H1 (cell line): ENCODE measurements at regions not wholly inside any gene's neighbourhood (a gene's known extent, or its start where the extent isn't known, plus 50 kb on each side); places are given as distances from the start of the nearest gene placed in this dataset.

ENCODE experiments used
- CTCF ChIA-PET: fragments of 300-600 bp; sonication (Branson Sonifier 250); formaldehyde crosslinking; loops from one replicate; lab custom pipeline; 2021; ENCODE audit not compliant: partially characterized antibody; lab: Charles Lee
- POLR2A ChIA-PET: fragments of 300-600 bp; sonication (Branson Sonifier 250); formaldehyde crosslinking; loops from one replicate; lab custom pipeline; 2021; ENCODE audit warnings: inconsistent platforms; ENCODE audit not compliant: partially characterized antibody; lab: Charles Lee
- DNase-seq, 2 experiments: peaks; one replicate each; pipeline versions ENCODE4 v3.0.0 to v3.0.0-alpha.2; 2010 to 2022; ENCODE audit warnings: low spot score in 2 of 2, low read depth in 1 of 2, mixed read lengths in 1 of 2
- FAIRE-seq: peaks from 2 replicates; lab custom pipeline; 2011; peaks lifted over from hg19 to GRCh38; lab: Jason Lieb, UNC
- H2AFZ ChIP-seq: 2 replicates; pipeline ENCODE4 v1.8.1; 2012; ENCODE audit warnings: low read length, inconsistent platforms
- H2AK5ac ChIP-seq: 2 replicates; pipeline ENCODE4 v1.6.1; 2013; ENCODE audit warnings: low read depth, low read length
- H2BK120ac ChIP-seq: replicated peaks from 2 replicates; pipeline ENCODE3; 2013; ENCODE audit warnings: low read depth, low read length, inconsistent platforms
- H2BK12ac ChIP-seq: 2 replicates; pipeline ENCODE4 v1.6.1; 2013; ENCODE audit warnings: low read depth, low read length
- H2BK15ac ChIP-seq: 2 replicates; pipeline ENCODE4 v1.6.1; 2013; ENCODE audit warnings: low read length
- H2BK20ac ChIP-seq: 2 replicates; pipeline ENCODE4 v1.6.1; 2013; ENCODE audit warnings: low read length
- H2BK5ac ChIP-seq: 2 replicates; pipeline ENCODE4 v1.6.1; 2013; ENCODE audit warnings: low read depth, low read length
- H3K14ac ChIP-seq: 2 replicates; pipeline ENCODE4 v1.6.1; 2013; ENCODE audit warnings: inconsistent platforms; ENCODE audit not compliant: insufficient read length
- H3K18ac ChIP-seq: 2 replicates; pipeline ENCODE4 v1.6.1; 2013; ENCODE audit warnings: low read length; ENCODE audit errors: extremely low read depth
- H3K23ac ChIP-seq: 2 replicates; pipeline ENCODE4 v1.6.1; 2013; ENCODE audit warnings: inconsistent platforms; ENCODE audit not compliant: insufficient read length
- H3K23me2 ChIP-seq: 2 replicates; pipeline ENCODE4 v1.6.1; 2013; ENCODE audit warnings: low read depth, low read length
- H3K27ac ChIP-seq: 2 replicates; pipeline ENCODE4 v1.6.1; 2011; ENCODE audit warnings: low read depth, low read length, inconsistent platforms
- H3K27me3 ChIP-seq, 4 experiments: replicated peaks in 1 of 4; 1 replicate in 1 of 4; 2 replicates in 3 of 4; pipeline versions ENCODE4 v1.6.1 to v1.8.1; 2011 to 2013; ENCODE audit warnings: low read length in 3 of 4, mild to moderate bottlenecking in 3 of 4, inconsistent platforms in 2 of 4, mixed read lengths in 2 of 4, moderate library complexity in 1 of 4; ENCODE audit not compliant: control insufficient read depth in 3 of 4, insufficient read depth in 3 of 4; ENCODE audit errors: extremely low read depth in 1 of 4
- H3K36me3 ChIP-seq, 4 experiments: 2 replicates each; pipeline versions ENCODE4 v1.6.1 to v1.8.1; 2011 to 2013; ENCODE audit warnings: mild to moderate bottlenecking in 4 of 4, low read length in 3 of 4, moderate library complexity in 2 of 4, control low read depth in 1 of 4, inconsistent platforms in 1 of 4; ENCODE audit not compliant: insufficient read depth in 4 of 4, control insufficient read depth in 2 of 4
- H3K4ac ChIP-seq: replicated peaks from 2 replicates; pipeline ENCODE3; 2013; ENCODE audit warnings: low read length, low read depth, mixed read lengths, inconsistent platforms; ENCODE audit not compliant: insufficient read length
- H3K4me1 ChIP-seq, 4 experiments: replicated peaks in 1 of 4; 1 replicate in 1 of 4; 2 replicates in 3 of 4; pipeline versions ENCODE4 v1.6.1 to v1.8.1; 2011 to 2013; ENCODE audit warnings: low read length in 3 of 4, inconsistent platforms in 2 of 4, mixed read lengths in 1 of 4; ENCODE audit not compliant: insufficient read depth in 4 of 4, control insufficient read depth in 3 of 4
- H3K4me2 ChIP-seq, 2 experiments: 2 replicates each; pipeline versions ENCODE4 v1.6.1 to v1.8.1; 2011 to 2013; ENCODE audit warnings: low read depth in 2 of 2, low read length in 2 of 2, control low read depth in 1 of 2, inconsistent platforms in 1 of 2, mild to moderate bottlenecking in 1 of 2; ENCODE audit not compliant: insufficient read depth in 1 of 2
- H3K4me3 ChIP-seq, 4 experiments: fragments of 200-600, 300-600 bp in 1 of 4; sonication (generic), shearing (Covaris generic), sonication (Bioruptor Twin) in 1 of 4; 2 replicates each; pipeline versions ENCODE4 v1.5.1 to v1.8.1; 2011 to 2016; ENCODE audit warnings: low read length in 4 of 4, low read depth in 3 of 4, control low read depth in 2 of 4, inconsistent platforms in 2 of 4, mild to moderate bottlenecking in 2 of 4, mixed read lengths in 1 of 4, moderate library complexity in 1 of 4; ENCODE audit not compliant: insufficient read depth in 2 of 4; ENCODE audit errors: extremely low read depth in 1 of 4
- H3K56ac ChIP-seq: replicated peaks from 2 replicates; pipeline ENCODE3; 2013; ENCODE audit warnings: low read depth, mild to moderate bottlenecking, mixed read lengths, low read length, inconsistent platforms; ENCODE audit not compliant: insufficient read length
- H3K79me1 ChIP-seq: 2 replicates; pipeline ENCODE4 v1.6.1; 2013; ENCODE audit warnings: low read depth, low read length, control low read depth
- H3K79me2 ChIP-seq, 2 experiments: 2 replicates each; pipeline versions ENCODE4 v1.6.1 to v1.8.1; 2012 to 2013; ENCODE audit warnings: low read length in 2 of 2, mild to moderate bottlenecking in 2 of 2, inconsistent platforms in 1 of 2; ENCODE audit not compliant: insufficient read depth in 2 of 2, control insufficient read depth in 1 of 2
- H3K9ac ChIP-seq, 4 experiments: replicated peaks in 1 of 4; 1 replicate in 1 of 4; 2 replicates in 3 of 4; pipeline versions ENCODE4 v1.6.1 to v1.8.1; 2011 to 2013; ENCODE audit warnings: low read depth in 3 of 4, low read length in 3 of 4, control low read depth in 2 of 4, mild to moderate bottlenecking in 2 of 4, moderate library complexity in 2 of 4, inconsistent platforms in 1 of 4; ENCODE audit errors: extremely low read depth in 1 of 4
- H3K9me3 ChIP-seq, 2 experiments: 2 replicates each; pipeline versions ENCODE4 v1.6.1 to v1.8.1; 2012 to 2013; ENCODE audit warnings: mild to moderate bottlenecking in 2 of 2, moderate library complexity in 2 of 2, control low read depth in 1 of 2, inconsistent platforms in 1 of 2, low read depth in 1 of 2, low read length in 1 of 2, mixed read lengths in 1 of 2; ENCODE audit not compliant: insufficient read depth in 2 of 2
- H4K20me1 ChIP-seq, 2 experiments: replicated peaks in 1 of 2; 2 replicates each; pipeline versions ENCODE3 to v1.8.1; 2011 to 2013; ENCODE audit warnings: inconsistent platforms in 2 of 2, low read length in 2 of 2, mild to moderate bottlenecking in 1 of 2; ENCODE audit not compliant: insufficient read depth in 2 of 2, control insufficient read depth in 1 of 2
- H4K5ac ChIP-seq: 2 replicates; pipeline ENCODE4 v1.6.1; 2013; ENCODE audit warnings: low read length, low read depth, mixed read lengths, inconsistent platforms; ENCODE audit not compliant: insufficient read length
- H4K8ac ChIP-seq: 2 replicates; pipeline ENCODE4 v1.8.0; 2013; ENCODE audit warnings: mild to moderate bottlenecking, moderate library complexity, low read length, inconsistent platforms; ENCODE audit not compliant: insufficient read depth; ENCODE audit errors: extremely low read depth
- H4K91ac ChIP-seq: replicated peaks from 2 replicates; pipeline ENCODE3; 2013; ENCODE audit warnings: low read length, mixed read lengths, inconsistent platforms; ENCODE audit not compliant: insufficient read length
- CTBP2 ChIP-seq: IDR thresholded peaks from 2 replicates; pipeline ENCODE4 v1.7.0; 2011; ENCODE audit warnings: borderline replicate concordance, mild to moderate bottlenecking, moderate library complexity, mixed read lengths, low read length; ENCODE audit not compliant: insufficient read depth, insufficient read length
- EP300 ChIP-seq, 2 experiments: IDR thresholded peaks; 1 replicate in 1 of 2; 2 replicates in 1 of 2; pipeline ENCODE4 v1.6.1; 2011 to 2012; ENCODE audit warnings: low read depth in 2 of 2, low read length in 2 of 2, mild to moderate bottlenecking in 2 of 2, borderline replicate concordance in 1 of 2, inconsistent platforms in 1 of 2, moderate library complexity in 1 of 2
- KDM1A ChIP-seq: fragments of 200-600, 300-600 bp; sonication (generic); IDR thresholded peaks from 2 replicates; pipeline ENCODE4 v1.7.1; 2016; ENCODE audit warnings: mild to moderate bottlenecking, low read length, borderline replicate concordance
- KDM5A ChIP-seq: fragments of 200-600 bp; IDR thresholded peaks from 2 replicates; pipeline ENCODE4 v1.7.1; 2012; ENCODE audit warnings: mild to moderate bottlenecking, low read length, inconsistent platforms, mixed read lengths
- NANOG ChIP-seq: IDR thresholded peaks from 2 replicates; pipeline ENCODE4 v1.6.1; 2011; ENCODE audit warnings: low read length, low read depth, mild to moderate bottlenecking, inconsistent platforms; ENCODE audit not compliant: insufficient read depth, poor library complexity, severe bottlenecking
- RAD21 ChIP-seq, 2 experiments: IDR thresholded peaks in 1 of 2; conservative IDR thresholded peaks in 1 of 2; 2 replicates each; pipeline ENCODE4 v1.6.1; 2011; ENCODE audit warnings: low read depth in 2 of 2, low read length in 2 of 2, improper control_type of control experiment in 1 of 2, inconsistent platforms in 1 of 2, mild to moderate bottlenecking in 1 of 2, moderate library complexity in 1 of 2
- RBBP5 ChIP-seq: IDR thresholded peaks from 2 replicates; pipeline ENCODE4 v1.7.1; 2012; ENCODE audit warnings: low read depth, mild to moderate bottlenecking, inconsistent platforms, low read length, moderate library complexity, borderline replicate concordance
- RXRA ChIP-seq: IDR thresholded peaks from 2 replicates; pipeline ENCODE4 v1.6.1; 2011; ENCODE audit warnings: low read depth, mild to moderate bottlenecking, low read length, moderate library complexity; ENCODE audit not compliant: insufficient read depth
- SP1 ChIP-seq: IDR thresholded peaks from 2 replicates; pipeline ENCODE4 v1.6.1; 2011; ENCODE audit warnings: low read depth, low read length
- TAF1 ChIP-seq: IDR thresholded peaks from 2 replicates; pipeline ENCODE4 v1.6.1; 2011; ENCODE audit warnings: mild to moderate bottlenecking, low read depth, low read length
- TCF12 ChIP-seq: IDR thresholded peaks from 2 replicates; pipeline ENCODE4 v1.6.1; 2011; ENCODE audit warnings: low read depth, mild to moderate bottlenecking, low read length
- ZNF274 ChIP-seq: IDR thresholded peaks from 2 replicates; pipeline ENCODE4 v1.7.0; 2012; ENCODE audit warnings: low read length, borderline replicate concordance; ENCODE audit errors: extremely low read depth
- TF ChIP-seq, protein P1 (sequence below): IDR thresholded peaks from 2 replicates; pipeline ENCODE4 v1.6.1; 2012; ENCODE audit warnings: inconsistent platforms

DNA sequence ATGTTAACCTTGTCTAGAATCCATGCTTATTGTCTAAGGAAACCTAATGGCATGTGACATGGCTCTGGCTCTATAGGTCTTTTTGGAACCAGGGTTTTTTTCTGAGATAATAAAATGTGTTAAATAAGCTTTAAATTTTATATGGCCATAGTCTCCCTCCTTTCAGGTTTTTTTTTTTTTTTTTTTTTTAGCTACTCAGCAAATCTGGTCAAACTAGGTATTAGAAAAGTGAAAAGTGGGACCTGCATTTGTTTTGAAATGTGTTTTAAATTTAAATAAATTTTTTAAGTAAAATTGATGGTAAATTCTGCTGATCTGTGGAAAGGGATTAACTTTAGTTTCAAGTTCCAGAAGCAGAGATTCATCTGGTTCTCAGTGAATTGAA is 52.1 kb upstream of the NANOGP8 start:
- H2AFZ ChIP-seq, result no peak overlapping the region
- H3K27ac ChIP-seq, result no peak overlapping the region
- H3K4me2 ChIP-seq, result no peak overlapping the region
- H4K5ac ChIP-seq, result no peak overlapping the region
- POLR2A ChIA-PET, result no interaction called here
- H4K91ac ChIP-seq, result no peak overlapping the region
- DNase-seq, result no peak
- H3K79me1 ChIP-seq, result no peaks in the 10 kb centered on the region
- no peak overlapping the region for H2BK20ac ChIP-seq
- H3K79me2 ChIP-seq, result no peaks in the 10 kb centered on the region
- no peaks in the 10 kb centered on the region for H3K27me3 ChIP-seq
- no peaks in the 10 kb centered on the region for H3K36me3 ChIP-seq
- FAIRE-seq, result no peak
- H3K18ac ChIP-seq, result no peak overlapping the region
- no peak overlapping the region for H3K9ac ChIP-seq
- H3K9me3 ChIP-seq, result 0 out of 4 replicates have a peak, but pooled peaks cover 0 to 2% of the 10 kb centered on the region in 2 experiments
- no peak overlapping the region for H3K4me3 ChIP-seq
- no peak overlapping the region for H2BK12ac ChIP-seq
- H4K20me1 ChIP-seq, result no peaks in the 10 kb centered on the region
- no peak overlapping the region for H4K8ac ChIP-seq
- no peak for TF ChIP-seq KDM5A
- no peak for TF ChIP-seq TCF12
- TF ChIP-seq SP1, result no peak
- TF ChIP-seq ZNF274, result no peak
- no peak for TF ChIP-seq RXRA
- TF ChIP-seq, protein P1, sequence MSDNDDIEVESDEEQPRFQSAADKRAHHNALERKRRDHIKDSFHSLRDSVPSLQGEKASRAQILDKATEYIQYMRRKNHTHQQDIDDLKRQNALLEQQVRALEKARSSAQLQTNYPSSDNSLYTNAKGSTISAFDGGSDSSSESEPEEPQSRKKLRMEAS, result no peak
- TF ChIP-seq RBBP5, result no peak
- no peak for TF ChIP-seq CTBP2
- no peak for TF ChIP-seq NANOG
- no peak for TF ChIP-seq RAD21 (IDR thresholded peaks at IDR 0.05 in 1 of 2, conservative IDR thresholded peaks at IDR 0.05 in 1 of 2; ENCODE audit: low read depth in 2 of 2, low read length in 2 of 2)
- TF ChIP-seq EP300 (IDR thresholded peaks at IDR 0.05; ENCODE audit: borderline replicate concordance in 1 of 2, low read depth in 2 of 2, low read length in 2 of 2), result no peak
- no peak for TF ChIP-seq TAF1
- TF ChIP-seq KDM1A, result no peak
- no peak overlapping the region for H2BK15ac ChIP-seq
- CTCF ChIA-PET, result interaction anchor here (1.6 kb wide), 1 partner anchor 69 kb away, joined by 6 read pairs; no protein-coding TSS in a partner anchor
- H3K4me1 ChIP-seq, result no peaks in the 10 kb centered on the region
- H2AK5ac ChIP-seq, result no peak overlapping the region
- H2BK120ac ChIP-seq, result no peak overlapping the region
- no peaks in the 10 kb centered on the region; the same call in 1 of the 2 replicates for H3K23me2 ChIP-seq
- H3K23ac ChIP-seq, result no peak overlapping the region
- no peak overlapping the region for H3K56ac ChIP-seq
- no peak overlapping the region for H3K4ac ChIP-seq
- no peak overlapping the region for H2BK5ac ChIP-seq
- no peak overlapping the region for H3K14ac ChIP-seq
